OCI-LY7 (cell line): ENCODE measurements at regions not wholly inside any gene's neighbourhood (a gene's known extent, or its start where the extent isn't known, plus 50 kb on each side); places are given as distances from the start of the nearest gene placed in this dataset.

ENCODE experiments used
- BruUV-seq: library from RNA; stranded (reverse); fragments of 400-500 nt; replicated peaks from 2 replicates; lab custom pipeline; 2021; lab: Mats Ljungman, UMichigan
- CTCF ChIA-PET: fragments of 300-600 bp; sonication (Branson Sonifier 250); formaldehyde crosslinking; loops from one replicate; lab custom pipeline; 2022; ENCODE audit warnings: antibody characterized with exemption; ENCODE audit not compliant: unreplicated experiment; lab: Charles Lee
- POLR2A ChIA-PET: fragments of 300-600 bp; sonication (Branson Sonifier 250); formaldehyde crosslinking; loops from one replicate; lab custom pipeline; 2022; ENCODE audit warnings: antibody characterized with exemption; lab: Charles Lee
- DNase-seq: peaks from one replicate; pipeline ENCODE4 v3.0.0-alpha.2; 2015; ENCODE audit warnings: low spot score
- H2AFZ ChIP-seq: fragments of 200-600 bp; sonication (generic), shearing (Covaris generic); 2 replicates; pipeline ENCODE4 v1.6.1; 2014; ENCODE audit warnings: mild to moderate bottlenecking, antibody characterized with exemption, low read length, moderate library complexity
- H3K27ac ChIP-seq: fragments of 200-600 bp; sonication (generic); 2 replicates; pipeline ENCODE4 v1.5.1; 2014; ENCODE audit warnings: mixed run types, low read depth, mild to moderate bottlenecking, moderate library complexity, low read length, inconsistent platforms; ENCODE audit not compliant: poor library complexity, severe bottlenecking
- H3K36me3 ChIP-seq: fragments of 200-600 bp; sonication (generic); 2 replicates; pipeline ENCODE4 v1.6.1; 2014; ENCODE audit warnings: mild to moderate bottlenecking, antibody characterized with exemption, low read length, moderate library complexity, mixed read lengths; ENCODE audit not compliant: insufficient read depth
- H3K4me1 ChIP-seq: fragments of 200-600 bp; sonication (generic); 2 replicates; pipeline ENCODE4 v1.5.1; 2014; ENCODE audit warnings: mild to moderate bottlenecking, low read length; ENCODE audit not compliant: insufficient read depth, poor library complexity, severe bottlenecking
- H3K4me2 ChIP-seq: fragments of 200-600 bp; sonication (generic); 2 replicates; pipeline ENCODE4 v1.6.1; 2014; ENCODE audit warnings: mild to moderate bottlenecking, low read length
- H3K4me3 ChIP-seq: fragments of 200-600 bp; sonication (generic); 2 replicates; pipeline ENCODE4 v1.5.1; 2014; ENCODE audit warnings: mild to moderate bottlenecking, low read depth, low read length; ENCODE audit not compliant: poor library complexity, severe bottlenecking
- H3K79me2 ChIP-seq: fragments of 200-600 bp; sonication (generic); 2 replicates; pipeline ENCODE4 v1.6.1; 2016; ENCODE audit warnings: low read depth, mild to moderate bottlenecking, low read length, moderate library complexity, mixed read lengths; ENCODE audit not compliant: insufficient read depth
- H3K9me2 ChIP-seq: fragments of 200-600 bp; sonication (generic); 2 replicates; pipeline ENCODE4 v1.6.1; 2016; ENCODE audit warnings: mild to moderate bottlenecking, low read length, mixed read lengths; ENCODE audit not compliant: insufficient read depth
- H3K9me3 ChIP-seq: fragments of 200-600 bp; sonication (generic); 2 replicates; pipeline ENCODE4 v1.6.1; 2014; ENCODE audit warnings: mild to moderate bottlenecking, mixed run types, low read length, mixed read lengths
- H4K20me1 ChIP-seq: fragments of 200-600 bp; sonication (generic); 2 replicates; pipeline ENCODE4 v1.6.1; 2014; ENCODE audit warnings: mild to moderate bottlenecking, antibody characterized with exemption, low read length, moderate library complexity, mixed read lengths; ENCODE audit not compliant: insufficient read depth
- EZH2phosphoT487 ChIP-seq: fragments of 200-600 bp; sonication (generic); IDR thresholded peaks from 2 replicates; pipeline ENCODE4 v1.6.1; 2018; ENCODE audit warnings: low read depth, borderline replicate concordance, mild to moderate bottlenecking, mixed run types, antibody characterized with exemption, low read length, moderate library complexity, mixed read lengths
- intact Hi-C: fragments of 100-400 bp; cut with micrococcal nuclease; formaldehyde crosslinking; loops from one replicate; pipeline ENCODE4 v1.10.0; 2022; ENCODE audit not compliant: unreplicated experiment
- TF ChIP-seq, protein P1 (sequence below): fragments of 200-600 bp; sonication (generic); conservative IDR thresholded peaks from 2 replicates; pipeline ENCODE4 v1.5.1; 2014; ENCODE audit warnings: mild to moderate bottlenecking, antibody characterized with exemption, low read length, moderate library complexity, mixed read lengths

DNA sequence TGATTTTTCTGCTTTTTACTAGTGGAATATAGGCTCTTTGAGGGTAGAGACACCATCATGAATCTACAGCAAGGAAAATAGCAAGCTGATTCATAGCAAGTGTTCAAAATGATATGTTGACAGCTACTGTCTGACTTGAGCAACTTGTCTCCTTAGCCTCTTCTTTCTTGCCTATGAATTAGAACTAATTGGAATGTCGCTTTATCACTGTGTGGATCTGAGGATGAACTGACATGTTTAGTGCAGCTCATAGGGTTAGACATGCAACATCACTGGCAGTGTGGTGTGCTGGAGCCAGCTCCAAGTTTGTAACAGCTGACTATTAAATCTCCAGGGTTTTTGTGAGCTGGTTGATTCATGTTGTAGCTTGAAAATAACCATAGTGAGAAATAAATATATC is 1068.4 kb downstream of the PCDH18 start:
- no TSS peak for BruUV-seq
- TF ChIP-seq, protein P1, sequence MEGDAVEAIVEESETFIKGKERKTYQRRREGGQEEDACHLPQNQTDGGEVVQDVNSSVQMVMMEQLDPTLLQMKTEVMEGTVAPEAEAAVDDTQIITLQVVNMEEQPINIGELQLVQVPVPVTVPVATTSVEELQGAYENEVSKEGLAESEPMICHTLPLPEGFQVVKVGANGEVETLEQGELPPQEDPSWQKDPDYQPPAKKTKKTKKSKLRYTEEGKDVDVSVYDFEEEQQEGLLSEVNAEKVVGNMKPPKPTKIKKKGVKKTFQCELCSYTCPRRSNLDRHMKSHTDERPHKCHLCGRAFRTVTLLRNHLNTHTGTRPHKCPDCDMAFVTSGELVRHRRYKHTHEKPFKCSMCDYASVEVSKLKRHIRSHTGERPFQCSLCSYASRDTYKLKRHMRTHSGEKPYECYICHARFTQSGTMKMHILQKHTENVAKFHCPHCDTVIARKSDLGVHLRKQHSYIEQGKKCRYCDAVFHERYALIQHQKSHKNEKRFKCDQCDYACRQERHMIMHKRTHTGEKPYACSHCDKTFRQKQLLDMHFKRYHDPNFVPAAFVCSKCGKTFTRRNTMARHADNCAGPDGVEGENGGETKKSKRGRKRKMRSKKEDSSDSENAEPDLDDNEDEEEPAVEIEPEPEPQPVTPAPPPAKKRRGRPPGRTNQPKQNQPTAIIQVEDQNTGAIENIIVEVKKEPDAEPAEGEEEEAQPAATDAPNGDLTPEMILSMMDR, result no peak
- no peak for TF ChIP-seq EZH2phosphoT487
- Histone ChIP-seq H3K4me3 (no peak overlapping the region), H3K9me3 (no peaks in the 10 kb centered on the region), H4K20me1 (no peaks in the 10 kb centered on the region), H3K9me2 (no peaks in the 10 kb centered on the region), H3K36me3 (no peaks in the 10 kb centered on the region), H3K4me1 (no peaks in the 10 kb centered on the region), H3K27ac (no peak overlapping the region), H3K4me2 (no peak overlapping the region), H3K79me2 (no peaks in the 10 kb centered on the region), H2AFZ (no peak overlapping the region)
- intact Hi-C loops, result no loop called here
- DNase-seq, result no peak
- ChIA-PET POLR2A (interaction anchor here (0.6 kb wide), 1 partner anchor 307 kb away, joined by 3 read pairs; no protein-coding TSS in a partner anchor), CTCF (interaction anchor here (0.6 kb wide), 1 partner anchor 551 kb away, joined by 3 read pairs; no protein-coding TSS in a partner anchor)

DNA sequence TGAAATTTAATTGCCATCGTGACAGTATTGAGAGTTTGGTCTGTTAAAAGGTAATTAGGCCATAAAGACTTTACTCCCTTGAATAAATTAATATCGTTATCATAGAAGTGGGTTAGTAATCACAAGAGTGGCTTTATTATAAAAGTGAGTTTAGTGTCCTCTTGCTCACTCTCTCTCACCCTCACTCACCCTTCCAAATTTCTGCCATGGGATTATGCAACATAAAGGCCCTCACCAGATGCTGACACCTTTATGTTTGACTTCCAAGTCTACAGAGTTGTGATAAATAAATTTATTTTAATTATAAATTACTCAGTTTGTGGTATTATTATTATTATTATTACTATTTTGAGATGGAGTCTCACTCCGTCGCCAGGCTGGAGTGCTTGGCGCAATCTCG is 1070.8 kb downstream of the PCDH18 start:
- H3K79me2 ChIP-seq, result no peaks in the 10 kb centered on the region
- ChIA-PET CTCF (no interaction called here), POLR2A (no interaction called here)
- BruUV-seq, result no TSS peak
- H3K9me3 ChIP-seq, result no peaks in the 10 kb centered on the region
- no peak overlapping the region for H3K27ac ChIP-seq
- no peaks in the 10 kb centered on the region for H3K4me1 ChIP-seq
- no peak for DNase-seq
- no peak overlapping the region for H2AFZ ChIP-seq
- H3K4me2 ChIP-seq, result no peak overlapping the region
- no peak for TF ChIP-seq EZH2phosphoT487
- TF ChIP-seq, protein P1, result no peak
- H3K9me2 ChIP-seq, result no peaks in the 10 kb centered on the region
- no peak overlapping the region for H3K4me3 ChIP-seq
- H4K20me1 ChIP-seq, result no peaks in the 10 kb centered on the region
- no peaks in the 10 kb centered on the region for H3K36me3 ChIP-seq
- intact Hi-C loops, result no loop called here

DNA sequence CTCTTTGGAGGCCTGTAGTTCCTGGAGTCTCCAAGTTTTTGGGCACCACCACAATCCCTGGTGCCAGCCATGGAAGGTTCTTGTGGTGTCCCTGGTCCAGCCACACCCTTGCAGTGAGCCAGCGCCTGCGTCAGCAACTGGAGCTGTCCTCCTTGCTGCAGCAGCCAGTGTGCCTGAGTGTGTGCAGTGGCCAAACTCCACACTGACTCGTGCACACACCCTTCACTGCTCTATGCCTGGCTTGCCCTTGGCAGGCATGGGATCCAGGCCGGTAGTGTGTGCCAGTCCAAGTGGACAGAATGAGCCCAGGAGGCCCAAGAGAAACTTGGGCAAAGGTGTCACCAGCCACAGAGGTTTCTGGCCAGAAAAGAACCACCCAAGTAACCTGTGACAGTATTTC is 1074.0 kb downstream of the PCDH18 start:
- ChIA-PET POLR2A (no interaction called here), CTCF (no interaction called here)
- H4K20me1 ChIP-seq, result no peaks in the 10 kb centered on the region
- no peak overlapping the region for H2AFZ ChIP-seq
- H3K9me3 ChIP-seq, result no peaks in the 10 kb centered on the region
- no peaks in the 10 kb centered on the region for H3K36me3 ChIP-seq
- no TSS peak for BruUV-seq
- DNase-seq, result no peak
- no peak overlapping the region for H3K4me3 ChIP-seq
- H3K4me2 ChIP-seq, result no peak overlapping the region
- H3K4me1 ChIP-seq, result no peaks in the 10 kb centered on the region
- H3K9me2 ChIP-seq, result no peaks in the 10 kb centered on the region
- intact Hi-C loops, result no loop called here
- H3K27ac ChIP-seq, result no peak overlapping the region
- TF ChIP-seq EZH2phosphoT487, result no peak
- TF ChIP-seq, protein P1, result no peak
- H3K79me2 ChIP-seq, result no peaks in the 10 kb centered on the region
